Fibroblast of skin of right biceps (primary cell): ENCODE measurements at regions not wholly inside any gene's neighbourhood (a gene's known extent, or its start where the extent isn't known, plus 50 kb on each side); places are given as distances from the start of the nearest gene placed in this dataset.
"Not testable (repeated sequence)": the region's sequence is repeated elsewhere in the genome, so short reads cannot be mapped to it uniquely, and the experiment has no call there.

Source experiments
- DNase-seq: peaks from one replicate; pipeline ENCODE4 v3.0.0-alpha.2; 2013

GRCh38 chr6:14585689-14586088 is 468.1 kb downstream of the CD83 start:
- DNase-seq, result no peak

DNA sequence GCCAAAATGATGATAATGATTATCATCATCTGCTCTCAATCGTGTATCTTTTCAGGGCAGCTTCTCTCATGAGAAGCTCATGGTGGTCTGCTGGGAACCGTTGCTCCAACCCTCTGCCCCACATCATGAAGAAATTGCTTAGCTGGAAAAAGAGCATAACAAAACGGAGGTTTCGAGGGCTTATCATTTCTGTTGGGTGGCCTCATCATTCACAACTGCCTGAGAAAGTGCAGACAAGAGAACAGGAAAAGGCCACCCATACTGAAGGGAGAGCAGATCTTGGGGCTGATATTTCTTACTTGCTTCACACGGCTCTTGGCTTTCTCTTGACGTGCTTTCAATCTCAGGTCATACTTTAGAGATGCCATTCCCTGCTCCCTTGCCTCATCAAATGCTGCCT is 471.6 kb downstream of the CD83 start:
- no peak for DNase-seq

DNA sequence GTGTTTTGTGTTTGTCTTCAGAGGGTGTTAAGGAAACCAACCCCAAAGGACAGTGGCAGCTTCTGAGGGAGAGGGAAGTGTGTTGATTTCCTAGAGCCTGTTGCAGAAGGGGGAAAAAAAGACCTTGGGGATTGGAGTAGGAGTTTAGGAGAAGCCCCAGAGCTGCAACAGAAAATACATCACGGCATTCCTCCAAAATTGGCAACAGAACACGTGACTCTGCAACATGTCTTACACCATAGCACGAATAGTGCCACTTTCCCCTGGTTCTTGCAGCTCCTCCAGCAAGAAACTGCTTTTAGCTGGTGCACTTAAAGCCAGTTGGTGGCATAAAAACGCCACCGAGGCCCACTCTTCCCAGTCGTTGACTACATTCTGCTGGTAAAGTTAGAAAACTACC is 473.0 kb downstream of the CD83 start:
- no peak for DNase-seq

- DNase-seq, result no peak
Measured at GRCh38 chr6:14591998-14592397, 474.4 kb downstream of the CD83 start.

GRCh38 chr6:14593286-14593685 is 475.7 kb downstream of the CD83 start:
- DNase-seq, result no peak

DNA sequence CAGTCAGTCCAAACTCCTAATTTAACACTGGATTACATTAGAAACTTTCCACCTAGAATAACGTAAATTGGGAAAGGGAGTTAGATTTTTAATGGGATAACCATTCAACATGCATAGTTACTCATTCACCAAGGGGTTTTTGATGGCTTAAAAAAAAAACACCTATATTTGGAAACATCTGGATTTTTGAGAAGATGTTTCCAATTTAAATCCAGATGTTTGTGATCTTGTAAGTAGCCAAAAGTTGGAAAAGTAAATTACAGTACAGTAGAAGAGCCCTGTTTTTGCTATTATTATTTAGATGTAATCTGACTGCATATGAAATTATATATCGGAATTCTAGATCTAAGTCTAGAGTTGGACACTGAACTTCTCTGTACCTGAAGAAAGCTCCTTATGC is 478.2 kb downstream of the CD83 start:
- DNase-seq, result no peak

GRCh38 chr6:14596410-14596809 is 478.8 kb downstream of the CD83 start:
- peak; percentile 72 for DNase-seq

DNA sequence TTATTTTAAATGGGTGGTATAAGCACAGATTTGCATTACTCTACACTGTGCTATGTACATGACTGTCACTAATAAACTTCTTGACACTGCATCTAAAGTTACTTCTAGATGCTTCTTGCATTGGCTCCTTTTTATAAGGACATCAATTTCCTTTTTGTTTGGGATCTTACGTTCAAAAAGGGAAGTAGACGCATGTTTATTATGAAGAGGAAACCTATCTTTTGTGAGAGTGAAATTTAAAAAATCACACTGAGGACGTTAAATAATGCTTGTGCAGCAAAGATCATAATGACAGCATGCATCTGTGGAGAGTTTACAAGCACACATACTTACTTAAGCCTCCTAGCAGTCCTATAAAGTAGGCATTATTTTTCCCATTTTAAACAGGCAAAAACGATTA is 479.5 kb downstream of the CD83 start:
- DNase-seq, result no peak

DNA sequence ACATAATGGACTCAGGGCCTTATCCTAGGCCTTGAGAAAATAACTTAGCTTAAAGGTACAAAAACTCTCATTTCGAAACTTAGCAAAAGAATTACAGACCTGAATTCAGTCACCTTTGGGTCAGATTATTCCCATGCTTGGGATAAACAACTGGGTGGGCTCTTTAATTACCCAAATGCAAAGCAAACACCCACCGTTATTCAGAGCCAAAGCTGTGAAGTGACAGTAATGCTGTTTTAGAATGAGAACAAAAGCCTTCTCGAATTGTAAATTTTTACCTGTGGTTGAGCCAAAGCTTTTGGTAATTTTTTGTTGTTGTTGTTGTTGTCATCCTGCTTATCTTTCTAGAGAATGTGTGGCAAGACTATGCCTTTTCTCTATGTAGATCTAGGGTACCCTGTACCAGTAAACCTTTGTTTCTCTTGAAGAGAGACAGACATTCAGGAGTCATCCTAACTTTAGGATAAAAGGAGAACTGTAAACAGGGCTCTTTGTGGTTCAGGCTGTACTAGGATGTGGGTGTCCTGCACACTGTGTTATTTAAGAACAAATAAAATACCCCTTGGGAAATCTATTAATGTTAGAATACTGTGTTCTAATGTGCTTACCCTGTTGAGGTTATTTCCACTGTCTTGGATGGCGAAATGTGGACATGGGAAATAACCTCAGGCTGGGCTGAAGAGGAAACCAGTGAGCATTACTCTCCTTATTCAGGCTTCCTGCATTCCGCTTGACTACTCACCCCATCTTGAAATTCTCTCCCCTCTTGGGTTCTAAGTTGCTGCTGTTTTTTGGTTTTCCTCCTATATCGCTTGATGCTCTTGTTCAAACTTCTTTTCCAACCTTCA is 480.7 kb downstream of the CD83 start:
- no peak for DNase-seq

- not testable (repeated sequence) for DNase-seq
Measured at GRCh38 chr6:14600306-14600705, 482.7 kb downstream of the CD83 start.

DNA sequence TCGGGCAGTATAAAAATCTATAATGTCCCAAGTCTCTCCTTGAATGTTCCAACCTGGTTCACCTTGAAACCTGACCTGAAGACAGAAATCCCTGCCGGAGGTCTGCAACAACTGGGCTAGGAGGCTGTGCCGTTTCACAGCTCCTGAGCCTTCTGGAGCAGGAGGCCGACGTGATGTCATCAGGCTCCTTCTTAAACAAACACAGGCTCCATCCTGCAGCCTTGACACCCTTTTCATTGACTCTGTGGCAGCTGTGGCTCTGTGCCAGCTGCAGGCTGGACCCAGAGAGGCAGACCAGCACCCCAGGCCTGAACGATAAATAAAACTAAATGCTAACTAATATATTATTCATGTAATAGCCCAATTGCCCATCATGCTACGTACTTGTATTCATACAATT is 483.9 kb downstream of the CD83 start:
- no peak for DNase-seq

- DNase-seq, result no peak
Measured at GRCh38 chr6:14606353-14606752, 488.8 kb downstream of the CD83 start.

DNA sequence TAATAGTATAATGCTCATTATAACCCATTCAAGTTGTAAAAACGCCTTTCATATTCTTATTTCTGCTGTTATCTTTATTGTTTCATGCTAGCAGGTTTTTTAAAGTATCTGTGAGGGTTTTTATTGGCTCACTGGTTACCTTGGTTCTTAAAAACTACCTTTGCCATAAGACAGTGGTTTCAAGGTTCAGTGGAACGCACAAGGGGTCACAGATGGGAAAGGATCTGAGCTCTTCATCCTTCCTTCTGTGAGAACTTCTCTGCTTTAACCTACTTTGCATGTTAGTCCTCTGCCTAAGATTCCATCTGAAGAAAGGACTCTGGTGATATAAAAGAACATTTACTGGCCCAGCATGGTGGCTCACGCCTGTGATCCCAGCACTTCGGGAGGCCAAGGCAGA is 492.6 kb downstream of the CD83 start:
- no peak for DNase-seq

GRCh38 chr6:14612016-14612980 is 494.7 kb downstream of the CD83 start:
- peak; percentile 79 for DNase-seq

- no peak for DNase-seq
Measured at GRCh38 chr6:14614631-14615030, 497.1 kb downstream of the CD83 start.

- DNase-seq, result peak; percentile 11
Measured at GRCh38 chr6:14616656-14617055, 499.1 kb downstream of the CD83 start.

GRCh38 chr6:14618759-14619418 is 501.3 kb downstream of the CD83 start:
- no peak for DNase-seq

DNA sequence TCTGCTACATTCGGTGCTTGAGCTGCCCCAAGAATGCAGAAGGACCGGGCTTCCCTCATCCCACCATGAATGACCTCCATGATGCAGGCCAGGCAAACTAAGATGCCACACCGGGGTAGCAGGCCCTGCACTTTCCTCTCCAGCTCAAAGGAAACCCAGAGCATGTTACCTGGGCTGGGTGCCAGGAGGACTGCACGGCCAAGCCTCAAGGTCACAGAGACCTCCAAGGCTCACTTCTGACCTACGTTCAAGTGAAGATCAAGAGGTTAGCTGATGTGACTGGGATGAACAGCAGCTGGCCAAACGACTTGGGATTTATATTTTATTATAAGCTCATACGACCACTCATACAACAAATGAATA is 501.8 kb downstream of the CD83 start:
- no peak for DNase-seq

GRCh38 chr6:14620522-14620921 is 502.9 kb downstream of the CD83 start:
- DNase-seq, result no peak

DNA sequence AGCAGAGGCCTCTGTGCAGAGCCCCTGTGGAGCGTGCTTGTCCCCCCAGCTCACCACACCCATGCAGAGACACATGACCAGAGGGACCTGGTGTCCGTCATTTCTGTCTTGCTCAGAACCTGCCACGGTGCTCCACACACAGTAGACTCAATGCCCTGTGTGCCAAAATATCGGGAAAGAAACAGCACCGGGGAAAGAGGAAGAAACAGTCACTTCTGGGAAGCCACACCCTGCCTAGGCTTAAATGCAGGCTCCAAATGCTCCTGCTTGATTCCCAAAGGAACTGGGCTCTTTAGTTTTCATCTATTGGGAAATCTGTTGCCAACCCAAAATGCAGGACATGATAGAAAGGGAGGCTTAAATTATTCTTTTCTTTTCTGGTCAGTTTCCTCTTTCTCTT is 503.9 kb downstream of the CD83 start:
- no peak for DNase-seq

- no peak for DNase-seq
Measured at GRCh38 chr6:14622085-14622484, 504.5 kb downstream of the CD83 start.

GRCh38 chr6:14622909-14623505 is 505.4 kb downstream of the CD83 start:
- no peak for DNase-seq
